ENCODE measurements at regions not wholly inside any gene's neighbourhood (a gene's known extent, or its start where the extent isn't known, plus 50 kb on each side); places are given as distances from the start of the nearest gene placed in this dataset.

DNA sequence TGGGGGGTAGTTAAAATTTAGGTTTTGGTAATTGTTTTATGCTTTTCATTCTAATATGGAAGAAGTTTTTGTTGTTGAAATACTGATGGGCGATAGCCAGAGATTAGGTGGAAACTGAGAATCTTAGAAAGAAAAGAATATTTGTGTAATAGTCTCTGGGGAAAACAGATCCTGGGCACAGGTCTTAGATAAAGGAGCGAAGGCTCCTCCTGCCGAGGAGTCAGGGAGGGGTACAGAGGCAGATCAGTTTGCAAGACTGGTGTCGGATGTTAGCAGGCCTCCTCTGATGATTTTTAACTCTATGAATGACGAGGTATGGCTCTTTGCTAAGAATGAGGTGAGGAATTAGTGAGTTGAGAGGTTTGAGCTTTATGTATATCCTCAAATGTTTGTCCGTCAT, 339.7 kb downstream of the HGF start:
- no peak overlapping the region for H3K27ac ChIP-seq (ENCODE audit: control insufficient read depth, insufficient read depth, low read length)
- no peaks in the 10 kb centered on the region for H3K9me3 ChIP-seq (ENCODE audit: control insufficient read depth, low read depth, low read length)
- H3K4me1 ChIP-seq (ENCODE audit: control insufficient read depth, extremely low read depth, insufficient read depth, low read length): peaks cover 11% of the 10 kb centered on the region
- no peaks in the 10 kb centered on the region for H3K79me2 ChIP-seq (ENCODE audit: control insufficient read depth, insufficient read depth, low read length)
- FAIRE-seq (no peak), DNase-seq (ENCODE audit: low read depth, low spot score) (no peak)
- no peaks in the 10 kb centered on the region for H4K20me1 ChIP-seq (ENCODE audit: control insufficient read depth, extremely low read depth, insufficient read depth, low read length)
- no peaks in the 10 kb centered on the region for H3K36me3 ChIP-seq (ENCODE audit: control insufficient read depth in 2 of 2, extremely low read depth in 1 of 2, insufficient read depth in 2 of 2, low read length in 2 of 2)
- dilution Hi-C loops (cut with MboI; ENCODE audit: extremely low pct_ligation_motif_present, low sequenced_read_pairs): no loop called here
- no peak overlapping the region for H3K4me3 ChIP-seq (ENCODE audit: control insufficient read depth in 2 of 3, extremely low read depth in 1 of 3, insufficient read depth in 2 of 3, low read depth in 1 of 3, low read length in 3 of 3)
- no peak overlapping the region for H2AFZ ChIP-seq (ENCODE audit: control insufficient read depth, low read length)
- H3K27me3 ChIP-seq (ENCODE audit: control insufficient read depth, extremely low read depth, insufficient read depth, low read length): no peaks in the 10 kb centered on the region
- no peak for TF ChIP-seq EZH2 (IDR thresholded peaks at IDR 0.05; ENCODE audit: low read length)
- TF ChIP-seq, protein P1, sequence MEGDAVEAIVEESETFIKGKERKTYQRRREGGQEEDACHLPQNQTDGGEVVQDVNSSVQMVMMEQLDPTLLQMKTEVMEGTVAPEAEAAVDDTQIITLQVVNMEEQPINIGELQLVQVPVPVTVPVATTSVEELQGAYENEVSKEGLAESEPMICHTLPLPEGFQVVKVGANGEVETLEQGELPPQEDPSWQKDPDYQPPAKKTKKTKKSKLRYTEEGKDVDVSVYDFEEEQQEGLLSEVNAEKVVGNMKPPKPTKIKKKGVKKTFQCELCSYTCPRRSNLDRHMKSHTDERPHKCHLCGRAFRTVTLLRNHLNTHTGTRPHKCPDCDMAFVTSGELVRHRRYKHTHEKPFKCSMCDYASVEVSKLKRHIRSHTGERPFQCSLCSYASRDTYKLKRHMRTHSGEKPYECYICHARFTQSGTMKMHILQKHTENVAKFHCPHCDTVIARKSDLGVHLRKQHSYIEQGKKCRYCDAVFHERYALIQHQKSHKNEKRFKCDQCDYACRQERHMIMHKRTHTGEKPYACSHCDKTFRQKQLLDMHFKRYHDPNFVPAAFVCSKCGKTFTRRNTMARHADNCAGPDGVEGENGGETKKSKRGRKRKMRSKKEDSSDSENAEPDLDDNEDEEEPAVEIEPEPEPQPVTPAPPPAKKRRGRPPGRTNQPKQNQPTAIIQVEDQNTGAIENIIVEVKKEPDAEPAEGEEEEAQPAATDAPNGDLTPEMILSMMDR (optimal IDR thresholded peaks at IDR 0.05 in 1 of 3, IDR thresholded peaks at IDR 0.05 in 1 of 3, conservative IDR thresholded peaks at IDR 0.05 in 1 of 3; ENCODE audit: extremely low read depth in 1 of 3, insufficient read depth in 2 of 3, low read length in 3 of 3): no peak
- H3K9me1 ChIP-seq (ENCODE audit: control insufficient read depth, extremely low read depth, insufficient read depth, low read length): no peaks in the 10 kb centered on the region
- H3K4me2 ChIP-seq (ENCODE audit: control insufficient read depth, extremely low read depth, insufficient read depth, low read depth, low read length): no peak overlapping the region
- H3K9ac ChIP-seq (ENCODE audit: control insufficient read depth, extremely low read depth, insufficient read depth, low read length): no peak overlapping the region

DNA sequence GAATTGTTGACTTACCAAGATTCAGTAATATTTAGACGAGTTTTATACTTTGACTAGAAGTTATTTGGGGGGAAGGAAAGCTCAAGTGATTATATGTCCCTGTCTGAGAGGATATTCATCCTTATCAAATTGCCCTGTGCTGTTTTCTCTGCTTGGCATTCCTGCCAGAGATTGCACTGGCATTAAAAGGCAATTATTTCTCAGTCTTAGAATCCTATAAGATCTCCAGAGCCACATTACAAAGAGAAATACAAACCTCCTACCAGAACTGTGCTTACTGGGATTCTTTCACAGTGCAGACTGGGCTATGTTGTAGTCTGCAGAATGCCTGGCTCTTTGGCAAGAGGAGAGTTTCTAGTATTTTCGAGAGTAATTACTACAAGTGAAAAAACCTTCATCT, 342.4 kb downstream of the HGF start:
- Histone ChIP-seq H3K79me2 (ENCODE audit: control insufficient read depth, insufficient read depth, low read length) (no peaks in the 10 kb centered on the region), H3K27ac (ENCODE audit: control insufficient read depth, insufficient read depth, low read length) (no peak overlapping the region), H3K9ac (ENCODE audit: control insufficient read depth, extremely low read depth, insufficient read depth, low read length) (no peak overlapping the region), H2AFZ (ENCODE audit: control insufficient read depth, low read length) (no peak overlapping the region), H3K9me1 (ENCODE audit: control insufficient read depth, extremely low read depth, insufficient read depth, low read length) (no peaks in the 10 kb centered on the region), H3K9me3 (ENCODE audit: control insufficient read depth, low read depth, low read length) (no peaks in the 10 kb centered on the region), H3K36me3 (ENCODE audit: control insufficient read depth in 2 of 2, extremely low read depth in 1 of 2, insufficient read depth in 2 of 2, low read length in 2 of 2) (no peaks in the 10 kb centered on the region), H3K4me2 (ENCODE audit: control insufficient read depth, extremely low read depth, insufficient read depth, low read depth, low read length) (no peak overlapping the region), H4K20me1 (ENCODE audit: control insufficient read depth, extremely low read depth, insufficient read depth, low read length) (no peaks in the 10 kb centered on the region), H3K4me3 (ENCODE audit: control insufficient read depth in 2 of 3, extremely low read depth in 1 of 3, insufficient read depth in 2 of 3, low read depth in 1 of 3, low read length in 3 of 3) (no peak overlapping the region), H3K27me3 (ENCODE audit: control insufficient read depth, extremely low read depth, insufficient read depth, low read length) (no peaks in the 10 kb centered on the region), H3K4me1 (ENCODE audit: control insufficient read depth, extremely low read depth, insufficient read depth, low read length) (no peaks in the 10 kb centered on the region)
- DNase-seq (ENCODE audit: low read depth, low spot score): no peak
- dilution Hi-C loops (cut with MboI; ENCODE audit: extremely low pct_ligation_motif_present, low sequenced_read_pairs): no loop called here
- FAIRE-seq: no peak
- TF ChIP-seq, protein P1 (optimal IDR thresholded peaks at IDR 0.05 in 1 of 3, IDR thresholded peaks at IDR 0.05 in 1 of 3, conservative IDR thresholded peaks at IDR 0.05 in 1 of 3; ENCODE audit: extremely low read depth in 1 of 3, insufficient read depth in 2 of 3, low read length in 3 of 3): no peak
- no peak for TF ChIP-seq EZH2 (IDR thresholded peaks at IDR 0.05; ENCODE audit: low read length)
